NCI-H146 treated with DMSO at 0.1 percent for 48 hours (cell line): ENCODE measurements at regions not wholly inside any gene's neighbourhood (a gene's known extent, or its start where the extent isn't known, plus 50 kb on each side); places are given as distances from the start of the nearest gene placed in this dataset.

ENCODE experiments used
- DNase-seq: peaks from one replicate; lab custom pipeline; 2025; ENCODE audit not compliant: unreplicated experiment; lab: John Stamatoyannopoulos, UW

GRCh38 chr19:16000024-16000663 is 51.3 kb downstream of the OR10H4 start:
- DNase-seq: no peak

- no peak for DNase-seq
Observed at GRCh38 chr19:16001481-16002312, 52.9 kb downstream of the OR10H4 start.

- no peak for DNase-seq
Observed at GRCh38 chr19:16002406-16003384, 53.9 kb downstream of the OR10H4 start.

GRCh38 chr19:16003391-16003790 is 54.6 kb downstream of the OR10H4 start:
- no peak for DNase-seq

- no peak for DNase-seq
Observed at GRCh38 chr19:16005925-16006324, 57.1 kb downstream of the OR10H4 start.

GRCh38 chr19:16012552-16012951 is 63.7 kb upstream of the TPM4 start:
- no peak for DNase-seq

GRCh38 chr19:16013181-16013850 is 63.0 kb upstream of the TPM4 start:
- no peak for DNase-seq

GRCh38 chr19:16013851-16014840 is 62.1 kb upstream of the TPM4 start:
- no peak for DNase-seq

GRCh38 chr19:16014923-16015804 is 61.1 kb upstream of the TPM4 start:
- no peak for DNase-seq

- DNase-seq: no peak
Observed at GRCh38 chr19:16015805-16016173, 60.5 kb upstream of the TPM4 start.

- no peak for DNase-seq
Observed at GRCh38 chr19:16016226-16017137, 59.8 kb upstream of the TPM4 start.

GRCh38 chr19:16017138-16017490 is 59.2 kb upstream of the TPM4 start:
- DNase-seq: no peak

- no peak for DNase-seq
Observed at GRCh38 chr19:16018106-16018755, 58.1 kb upstream of the TPM4 start.

GRCh38 chr19:16018801-16019551 is 57.3 kb upstream of the TPM4 start:
- no peak for DNase-seq

- DNase-seq: no peak
Observed at GRCh38 chr19:16019691-16020448, 56.4 kb upstream of the TPM4 start.

GRCh38 chr19:16021796-16022195 is 54.5 kb upstream of the TPM4 start:
- no peak for DNase-seq
